H54 (cell line): ENCODE measurements at regions not wholly inside any gene's neighbourhood (a gene's known extent, or its start where the extent isn't known, plus 50 kb on each side); places are given as distances from the start of the nearest gene placed in this dataset.

Experiments used
- DNase-seq: peaks from one replicate; pipeline ENCODE4 v3.0.0; 2011; ENCODE audit warnings: low spot score, mixed read lengths; ENCODE audit not compliant: insufficient read length
- FAIRE-seq: peaks from 3 replicates; lab custom pipeline; 2011; peaks lifted over from hg19 to GRCh38; lab: Jason Lieb, UNC
- POLR2A ChIP-seq: IDR thresholded peaks from 2 replicates; pipeline ENCODE4 v1.6.1; 2011; ENCODE audit warnings: low read depth, mild to moderate bottlenecking, low read length

DNA sequence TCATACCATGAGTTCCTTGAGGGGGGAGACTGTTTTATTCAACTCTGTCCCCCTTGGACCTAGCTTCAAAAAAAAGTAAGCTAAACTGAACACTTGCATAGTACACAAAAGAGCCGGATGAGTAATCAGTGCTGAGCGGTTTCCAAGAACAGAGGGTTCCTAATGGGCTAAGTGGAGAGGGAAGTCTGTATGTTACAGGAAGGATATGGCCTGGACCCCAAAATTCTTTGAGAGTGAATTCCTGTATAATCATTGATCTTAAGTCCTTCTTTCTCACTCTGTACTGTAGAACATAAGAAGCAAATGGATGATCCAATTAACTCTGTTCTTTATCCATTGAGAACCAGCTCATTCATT is 324.7 kb upstream of the CNR1 start:
- no peak for FAIRE-seq
- no peak for TF ChIP-seq POLR2A
- no peak for DNase-seq

DNA sequence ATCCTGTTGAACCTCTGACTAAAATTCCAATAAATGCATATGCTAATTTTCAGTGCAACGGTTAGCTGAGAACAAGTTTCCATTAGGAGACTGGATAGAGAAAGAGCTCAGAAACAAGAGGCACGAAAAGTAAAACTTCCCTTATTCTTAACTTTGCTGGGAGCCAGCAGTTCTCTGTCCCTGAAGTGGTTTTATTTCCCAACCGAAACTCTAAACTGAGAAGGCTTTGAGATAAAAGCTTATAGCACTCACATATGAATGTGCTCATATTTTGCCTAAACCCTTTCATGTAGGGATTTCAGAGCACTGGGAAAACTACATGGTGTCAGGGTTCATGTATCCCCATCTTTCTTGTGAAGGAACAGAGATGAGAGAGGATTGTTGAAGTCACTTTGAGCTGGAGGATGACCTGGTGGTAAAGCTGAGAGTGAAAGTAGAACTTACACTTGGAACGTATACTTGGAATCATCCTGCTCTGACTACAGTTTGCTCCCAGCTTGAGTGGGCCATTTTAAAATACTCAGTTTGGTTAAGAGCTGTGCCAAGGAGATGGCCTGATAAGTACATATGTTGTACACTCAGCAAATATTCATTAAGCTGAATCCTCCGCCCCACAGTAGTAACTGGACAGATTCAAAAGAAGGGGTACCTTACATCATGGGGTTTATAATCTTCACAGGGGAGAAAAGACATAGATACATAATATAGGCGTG is 324.2 kb upstream of the CNR1 start:
- DNase-seq (no peak), FAIRE-seq (no peak)
- TF ChIP-seq POLR2A, result no peak

DNA sequence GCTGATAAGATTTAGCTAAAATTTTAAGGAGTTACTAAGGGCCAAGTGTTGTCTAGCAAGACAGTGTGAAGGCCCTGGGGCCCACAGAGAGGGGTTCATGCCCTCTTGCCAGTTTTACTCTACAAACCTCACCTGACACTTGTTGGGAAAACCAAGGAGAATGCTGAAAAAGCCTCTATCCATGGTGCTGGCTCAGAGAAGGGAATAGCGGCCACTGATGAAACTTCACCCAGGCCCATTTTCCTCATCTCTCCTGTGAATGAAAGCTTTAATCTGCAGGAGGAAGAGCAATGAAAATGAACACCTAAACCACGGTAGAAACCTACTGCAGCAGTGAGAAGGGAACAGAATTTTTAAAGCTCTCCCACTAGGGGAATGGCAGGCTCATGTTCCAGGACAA is 317.3 kb upstream of the CNR1 start:
- no peak for TF ChIP-seq POLR2A
- no peak for DNase-seq
- no peak for FAIRE-seq

DNA sequence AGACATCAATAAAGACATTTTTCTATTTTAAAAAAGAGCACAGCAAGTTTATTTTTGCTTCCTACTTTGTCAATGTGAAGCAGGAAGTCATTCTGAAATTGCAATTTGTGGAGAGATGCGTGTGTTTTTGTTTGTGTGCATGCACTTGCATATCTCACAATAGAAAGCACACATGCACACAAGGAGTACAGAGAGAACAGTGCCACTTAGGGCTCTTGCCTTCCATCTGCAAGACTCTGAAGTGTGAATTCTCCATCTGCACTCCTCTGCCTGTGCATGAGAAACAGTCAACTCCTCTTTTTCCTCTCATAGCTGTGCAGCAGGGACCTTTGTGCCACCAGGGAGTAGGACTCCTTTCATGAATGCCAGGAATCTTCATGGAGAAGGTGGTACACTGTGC is 316.3 kb upstream of the CNR1 start:
- DNase-seq (no peak), FAIRE-seq (no peak)
- TF ChIP-seq POLR2A, result no peak

DNA sequence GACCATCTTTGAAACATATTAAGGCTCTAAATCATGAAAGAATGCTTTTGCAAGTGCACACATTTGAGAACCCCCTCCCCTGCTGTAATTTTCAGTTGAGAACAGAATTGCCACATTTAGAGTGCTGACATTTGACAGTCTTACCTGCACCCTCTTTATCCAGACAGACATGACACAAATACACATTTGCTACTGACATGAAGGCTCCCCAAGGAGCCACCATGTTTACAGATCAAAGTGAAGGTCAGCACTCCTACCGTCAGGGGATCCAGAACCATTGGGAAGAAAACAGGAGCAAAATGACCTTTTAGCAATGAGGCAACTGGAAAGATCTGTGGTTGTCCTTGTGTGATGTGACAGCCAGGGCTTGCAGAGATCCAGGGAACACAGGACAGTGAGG is 315.4 kb upstream of the CNR1 start:
- DNase-seq, result no peak
- FAIRE-seq, result no peak
- TF ChIP-seq POLR2A, result no peak

DNA sequence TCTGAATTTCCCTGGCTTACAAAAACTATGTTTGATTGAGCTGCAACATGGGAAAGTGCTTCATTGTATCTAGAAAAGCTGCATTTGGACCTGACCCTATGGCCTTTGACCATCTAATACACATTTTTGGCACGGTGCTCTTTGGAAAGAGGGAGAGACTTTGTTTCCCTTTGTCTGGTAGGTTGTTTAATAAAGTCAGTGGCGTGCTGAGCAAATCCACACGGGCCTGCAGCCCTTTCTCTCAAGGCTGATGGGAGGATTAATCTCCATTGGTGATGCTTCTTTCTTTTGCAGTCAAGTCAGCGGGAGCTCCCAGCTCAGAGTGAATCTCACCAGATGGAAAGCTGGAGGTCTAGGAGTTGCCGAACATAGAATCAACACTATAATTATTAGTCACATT is 314.7 kb upstream of the CNR1 start:
- FAIRE-seq (no peak), DNase-seq (no peak)
- TF ChIP-seq POLR2A, result no peak

DNA sequence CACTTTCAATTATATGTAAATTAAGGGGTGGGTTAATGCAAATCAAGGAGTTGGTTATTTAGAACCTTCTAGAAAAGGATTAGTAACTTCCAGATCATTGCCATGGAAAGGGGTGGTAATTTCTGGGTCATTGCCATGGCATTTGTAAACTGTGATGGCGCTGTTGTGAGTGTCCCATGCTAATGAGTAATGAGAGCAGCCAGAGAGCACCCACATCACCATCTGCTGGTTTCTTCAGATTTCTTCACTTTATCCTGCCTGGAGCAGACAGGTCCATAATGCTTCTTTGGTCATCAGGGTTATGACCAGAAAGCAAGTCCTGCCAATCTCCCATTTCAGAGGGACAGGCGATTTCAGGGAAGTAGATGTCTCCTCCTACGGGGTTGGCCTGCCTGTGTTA is 311.3 kb upstream of the CNR1 start:
- TF ChIP-seq POLR2A, result no peak
- DNase-seq (no peak), FAIRE-seq (no peak)

DNA sequence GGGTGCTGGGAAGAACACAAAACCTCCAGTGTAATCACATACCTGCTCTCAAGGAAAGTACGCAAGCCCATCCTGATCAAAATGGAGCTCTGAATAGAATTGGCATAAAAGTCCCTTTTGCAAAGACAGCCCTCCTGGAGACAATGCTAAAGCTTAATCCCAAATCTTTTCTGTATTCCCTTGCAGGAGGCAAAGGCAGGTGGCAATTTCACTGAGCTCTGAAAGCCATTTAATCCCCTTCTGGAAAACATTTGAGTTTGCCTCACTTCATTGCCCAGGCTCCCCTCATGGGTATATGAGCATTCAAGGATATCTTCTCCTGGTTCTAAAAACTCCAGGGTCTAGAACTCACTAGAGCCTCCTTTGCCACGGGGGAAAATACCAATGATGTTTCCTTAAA is 310.2 kb upstream of the CNR1 start:
- DNase-seq (no peak), FAIRE-seq (no peak)
- no peak for TF ChIP-seq POLR2A

DNA sequence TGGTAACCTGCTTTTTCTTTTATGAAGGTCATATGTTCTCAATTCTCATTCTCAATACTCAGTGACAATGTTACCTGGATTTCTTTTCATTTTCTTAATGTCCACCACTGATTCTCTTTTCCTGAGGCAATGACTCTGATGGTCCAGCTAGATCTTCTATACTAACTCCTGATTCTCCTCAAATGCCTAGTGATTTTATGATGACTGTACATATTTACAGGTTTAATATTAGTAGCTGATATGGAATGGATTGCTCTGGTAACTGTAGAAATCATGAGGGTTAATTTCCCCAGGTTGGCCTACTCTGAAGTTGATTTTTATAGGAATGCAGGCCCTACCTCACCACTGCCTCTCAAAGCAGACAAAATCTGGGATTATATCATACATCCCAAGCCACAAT is 308.6 kb upstream of the CNR1 start:
- DNase-seq, result no peak
- no peak for FAIRE-seq
- no peak for TF ChIP-seq POLR2A

DNA sequence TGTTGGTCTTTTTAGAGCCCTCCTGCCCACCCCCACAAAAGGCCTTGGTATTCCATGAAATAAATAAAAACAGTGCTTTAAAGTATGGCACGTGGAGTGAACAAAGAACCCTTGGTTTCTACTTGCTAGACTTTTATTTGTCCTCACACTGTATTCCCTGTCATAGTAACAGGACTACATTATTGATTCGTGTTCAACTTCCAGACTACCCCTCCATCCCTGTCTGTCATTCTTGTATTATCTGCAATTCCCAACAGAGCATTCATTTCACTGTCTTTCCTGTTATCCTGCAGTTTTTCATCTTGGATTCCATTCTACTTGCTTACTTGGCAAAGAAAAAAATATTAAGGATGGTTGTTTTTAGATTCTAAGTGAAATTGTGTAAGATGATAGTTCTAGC is 307.4 kb upstream of the CNR1 start:
- no peak for DNase-seq
- no peak for TF ChIP-seq POLR2A
- FAIRE-seq, result no peak

DNA sequence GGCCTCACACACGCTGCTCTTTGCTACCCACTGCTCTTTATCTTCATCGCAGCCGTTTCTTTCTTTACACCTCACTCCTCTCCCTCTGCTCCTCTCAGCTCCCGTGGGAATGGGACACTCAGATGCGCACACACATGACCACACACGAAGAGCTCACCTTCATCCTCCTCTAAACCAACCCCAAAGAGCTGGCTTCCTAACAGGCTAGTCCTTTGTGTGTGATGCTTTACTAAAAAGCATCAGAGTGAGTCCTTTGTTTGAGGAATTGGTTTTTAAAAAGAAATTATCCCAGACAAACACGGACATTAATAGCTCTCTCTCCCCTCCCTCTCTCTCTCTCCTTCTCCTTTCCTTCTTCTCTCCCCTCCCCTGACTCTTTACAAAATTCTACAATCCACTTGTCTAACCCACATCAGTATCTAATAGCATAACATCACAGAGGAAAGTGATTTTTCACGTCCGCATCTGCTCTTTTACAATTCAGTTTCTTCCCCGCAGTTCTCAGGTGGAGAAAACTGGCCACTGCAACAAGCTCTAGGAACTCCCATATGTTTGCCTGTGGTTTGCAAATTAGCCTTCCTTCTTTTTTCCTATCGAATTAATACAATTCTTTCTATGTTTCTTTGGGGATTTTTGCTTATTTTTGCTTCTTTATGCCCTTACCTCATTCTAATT is 306.8 kb upstream of the CNR1 start:
- FAIRE-seq (no peak), DNase-seq (no peak)
- no peak for TF ChIP-seq POLR2A

DNA sequence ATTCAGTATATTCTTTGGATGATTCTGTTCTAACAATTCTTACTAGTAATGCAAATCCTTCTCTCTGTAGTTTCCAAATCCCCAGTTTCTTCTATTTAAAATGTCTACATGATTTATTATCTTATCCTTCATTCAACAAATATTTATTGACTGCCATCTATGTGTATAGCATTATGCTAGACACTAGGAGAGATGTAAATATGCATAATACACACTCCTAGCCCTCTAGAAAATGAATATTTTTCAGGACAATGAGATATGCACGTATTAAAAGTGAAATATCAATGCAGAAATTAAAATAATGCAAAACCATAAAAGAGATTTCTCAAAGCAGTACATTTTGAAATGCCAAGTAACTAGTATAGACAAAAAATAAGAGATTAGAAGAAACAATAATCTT is 293.5 kb upstream of the CNR1 start:
- no peak for TF ChIP-seq POLR2A
- FAIRE-seq (no peak), DNase-seq (no peak)

DNA sequence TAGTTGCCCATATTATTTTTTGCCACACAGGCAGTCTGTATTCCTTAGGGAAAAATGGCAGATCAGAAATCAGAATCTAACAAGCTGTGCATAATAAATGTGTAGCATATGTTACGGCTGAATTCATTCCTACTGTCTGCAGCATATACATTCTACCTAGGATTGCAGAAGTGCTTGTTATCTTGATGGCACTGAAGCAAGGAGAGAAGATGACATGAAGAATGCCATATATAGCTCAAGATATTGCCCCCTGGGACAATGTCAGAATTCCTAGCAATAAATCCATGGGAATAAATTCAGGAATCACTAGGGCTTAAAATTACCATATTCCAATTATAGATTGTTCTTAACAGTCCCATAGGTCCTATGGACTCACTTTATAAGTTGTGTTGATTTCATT is 293.0 kb upstream of the CNR1 start:
- no peak for TF ChIP-seq POLR2A
- no peak for DNase-seq
- FAIRE-seq, result no peak

DNA sequence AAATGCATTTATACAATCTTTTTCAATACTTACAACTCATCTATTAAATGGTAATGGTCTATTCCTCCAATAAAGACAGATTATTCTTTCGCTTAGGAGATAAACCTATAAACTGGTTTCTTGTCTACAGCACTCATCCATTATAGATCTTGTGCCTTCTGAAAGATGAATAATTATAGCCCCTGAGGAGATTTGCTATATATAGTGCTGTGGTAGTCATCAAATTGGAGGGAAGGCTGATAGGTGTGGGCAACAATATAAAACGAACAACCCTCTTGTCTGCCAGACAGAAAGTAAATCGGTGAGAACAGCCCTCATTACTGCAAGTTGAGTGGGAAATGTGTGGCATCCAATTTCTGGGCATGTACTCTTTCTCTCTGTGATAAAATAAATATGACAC is 292.5 kb upstream of the CNR1 start:
- TF ChIP-seq POLR2A, result no peak
- DNase-seq, result no peak
- FAIRE-seq, result no peak

DNA sequence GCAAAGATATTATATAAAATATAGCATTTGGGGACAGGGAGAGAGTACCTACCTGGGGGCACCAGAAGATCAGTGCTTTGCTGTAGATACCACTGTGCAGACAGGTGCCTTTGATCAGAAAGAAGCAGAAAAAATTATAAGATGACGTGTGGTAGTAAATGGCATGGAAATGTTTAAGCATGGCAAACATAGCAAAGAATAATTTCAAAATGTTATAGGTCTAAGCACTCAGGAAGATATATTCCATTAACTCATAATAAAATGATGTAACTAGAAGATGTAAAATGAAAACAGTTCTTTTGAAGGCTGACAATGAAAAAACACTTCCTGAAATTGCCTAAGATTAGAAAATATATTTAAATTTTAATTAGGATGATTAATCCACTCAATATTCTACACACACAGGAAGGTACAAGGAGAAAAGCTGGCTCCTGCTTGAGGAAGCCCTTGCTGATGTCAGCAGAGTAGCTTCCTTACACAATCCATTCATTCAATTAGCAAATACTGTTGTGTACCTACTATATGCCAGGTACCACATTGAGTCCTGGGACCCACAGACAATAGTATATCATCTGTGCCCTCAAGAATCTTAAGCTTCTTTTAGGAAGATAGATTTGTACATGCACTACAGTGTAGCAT is 290.2 kb upstream of the CNR1 start:
- FAIRE-seq (no peak), DNase-seq (no peak)
- no peak for TF ChIP-seq POLR2A

DNA sequence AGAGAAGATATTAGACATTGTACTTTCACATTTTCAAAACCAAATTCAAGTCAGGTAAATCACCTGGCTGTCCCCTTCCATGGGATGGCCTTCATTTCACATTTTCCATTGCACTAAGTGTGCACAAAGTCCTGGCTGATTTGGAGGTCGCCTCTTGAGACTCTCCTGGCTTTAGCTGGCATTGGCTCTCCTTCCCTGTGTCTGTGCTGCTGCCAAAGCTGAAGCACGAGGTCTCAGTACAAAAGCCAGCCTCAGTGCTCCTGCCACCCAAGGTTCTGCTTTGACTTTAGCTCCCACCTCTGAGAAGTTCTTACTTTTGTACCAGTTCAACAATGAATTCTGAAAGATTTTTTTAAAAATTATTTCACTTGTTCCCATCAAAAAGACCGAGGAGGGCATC is 289.2 kb upstream of the CNR1 start:
- DNase-seq, result no peak
- no peak for FAIRE-seq
- TF ChIP-seq POLR2A, result no peak
